GM12892 (cell line): ENCODE measurements at regions not wholly inside any gene's neighbourhood (a gene's known extent, or its start where the extent isn't known, plus 50 kb on each side); places are given as distances from the start of the nearest gene placed in this dataset.
"Not testable (repeated sequence)": the region's sequence is repeated elsewhere in the genome, so short reads cannot be mapped to it uniquely, and the experiment has no call there.

Experiments
- DNase-seq: peaks from one replicate; pipeline ENCODE4 v3.0.0; 2011; ENCODE audit not compliant: insufficient read length
- FAIRE-seq: peaks from 2 replicates; lab custom pipeline; 2011; peaks lifted over from hg19 to GRCh38; lab: Jason Lieb, UNC
- POLR2A ChIP-seq: IDR thresholded peaks from 2 replicates; pipeline ENCODE4 v1.6.1; 2011; ENCODE audit warnings: low read depth, low read length, control low read depth
- POLR2AphosphoS5 ChIP-seq: IDR thresholded peaks from 2 replicates; pipeline ENCODE4 v1.6.1; 2011; ENCODE audit warnings: low read depth, low read length, control low read depth
- TAF1 ChIP-seq: IDR thresholded peaks from 2 replicates; pipeline ENCODE4 v1.6.1; 2011; ENCODE audit warnings: low read depth, mild to moderate bottlenecking, control low read depth, low read length, borderline replicate concordance

GRCh38 chr4:186840771-186841301, 117.2 kb upstream of the FAT1 start:
- TF ChIP-seq TAF1 (no peak), POLR2AphosphoS5 (no peak), POLR2A (no peak)
- DNase-seq: no peak
- no peak for FAIRE-seq

- TF ChIP-seq TAF1 (no peak), POLR2A (no peak), POLR2AphosphoS5 (no peak)
- FAIRE-seq (no peak), DNase-seq (no peak)
These were observed 120.5 kb upstream of the FAT1 start for GRCh38 chr4:186844059-186844681.

GRCh38 chr4:186845137-186845842, 121.6 kb upstream of the FAT1 start:
- TF ChIP-seq TAF1: no peak
- no peak for TF ChIP-seq POLR2A
- no peak for TF ChIP-seq POLR2AphosphoS5
- no peak for DNase-seq
- no peak for FAIRE-seq

GRCh38 chr4:186846426-186846825, 122.8 kb upstream of the FAT1 start:
- no peak for FAIRE-seq
- TF ChIP-seq POLR2AphosphoS5 (no peak), TAF1 (no peak), POLR2A (no peak)
- DNase-seq: no peak

- FAIRE-seq, DNase-seq: not testable (repeated sequence)
These were observed 123.9 kb upstream of the FAT1 start for GRCh38 chr4:186847429-186848131.

- no peak for FAIRE-seq
- no peak for TF ChIP-seq POLR2A
- no peak for TF ChIP-seq TAF1
- TF ChIP-seq POLR2AphosphoS5: no peak
- no peak for DNase-seq
These were observed 124.8 kb upstream of the FAT1 start for GRCh38 chr4:186848437-186848836.

GRCh38 chr4:186851291-186852072, 127.8 kb upstream of the FAT1 start:
- TF ChIP-seq POLR2AphosphoS5 (no peak), TAF1 (no peak), POLR2A (no peak)
- DNase-seq (no peak), FAIRE-seq (no peak)

GRCh38 chr4:186852073-186852420, 128.4 kb upstream of the FAT1 start:
- FAIRE-seq: no peak

GRCh38 chr4:186852964-186853391, 129.3 kb upstream of the FAT1 start:
- FAIRE-seq: no peak
- TF ChIP-seq POLR2A: no peak
- TF ChIP-seq TAF1: no peak
- TF ChIP-seq POLR2AphosphoS5: no peak
- no peak for DNase-seq

More at GRCh38 chr4:186852073-186852420, 128.4 kb upstream of the FAT1 start:
- TF ChIP-seq POLR2A (no peak), TAF1 (no peak), POLR2AphosphoS5 (no peak)
- DNase-seq: no peak

- FAIRE-seq (no peak), DNase-seq (no peak)
- TF ChIP-seq POLR2A: no peak
- TF ChIP-seq TAF1: no peak
- no peak for TF ChIP-seq POLR2AphosphoS5
These were observed 130.6 kb upstream of the FAT1 start for GRCh38 chr4:186854256-186854655.

- TF ChIP-seq POLR2A (no peak), TAF1 (no peak), POLR2AphosphoS5 (no peak)
- DNase-seq: no peak
- FAIRE-seq: no peak
These were observed 131.5 kb upstream of the FAT1 start for GRCh38 chr4:186855111-186855510.
